Brain microvascular endothelial cell (primary cell): ENCODE measurements at regions not wholly inside any gene's neighbourhood (a gene's known extent, or its start where the extent isn't known, plus 50 kb on each side); places are given as distances from the start of the nearest gene placed in this dataset.
"Not testable (repeated sequence)": the region's sequence is repeated elsewhere in the genome, so short reads cannot be mapped to it uniquely, and the experiment has no call there.

Experiments used
- DNase-seq: peaks from one replicate; pipeline ENCODE4 v3.0.0-alpha.2; 2020
- H3K27ac ChIP-seq: fragments of 250-450 bp; sonication (Bioruptor Pico); 2 replicates; pipeline ENCODE4 v1.5.1; 2020; ENCODE audit warnings: mild to moderate bottlenecking, moderate library complexity
- H3K27me3 ChIP-seq: fragments of 250-450 bp; sonication (Bioruptor Pico); replicated peaks from 2 replicates; pipeline ENCODE4 v1.5.1; 2020; ENCODE audit warnings: mild to moderate bottlenecking
- H3K36me3 ChIP-seq: fragments of 250-450 bp; sonication (Bioruptor Pico); replicated peaks from 2 replicates; pipeline ENCODE4 v1.5.1; 2020; ENCODE audit warnings: mild to moderate bottlenecking
- H3K4me3 ChIP-seq: 2 replicates; pipeline ENCODE4 v1.5.1; 2011; ENCODE audit warnings: low read depth, mild to moderate bottlenecking, control low read depth, low read length, moderate library complexity
- in situ Hi-C: cut with HindIII; loops from 2 replicates; pipeline ENCODE4 v1.10.0; 2017; ENCODE audit warnings: low sequenced_read_pairs, low pct_ligation_motif_present
- TF ChIP-seq, protein P1 (sequence below): IDR thresholded peaks from 2 replicates; pipeline ENCODE4 v1.5.1; 2011; ENCODE audit warnings: low read depth, mild to moderate bottlenecking, moderate library complexity, low read length, control low read depth, inconsistent platforms; ENCODE audit errors: missing control alignments

DNA sequence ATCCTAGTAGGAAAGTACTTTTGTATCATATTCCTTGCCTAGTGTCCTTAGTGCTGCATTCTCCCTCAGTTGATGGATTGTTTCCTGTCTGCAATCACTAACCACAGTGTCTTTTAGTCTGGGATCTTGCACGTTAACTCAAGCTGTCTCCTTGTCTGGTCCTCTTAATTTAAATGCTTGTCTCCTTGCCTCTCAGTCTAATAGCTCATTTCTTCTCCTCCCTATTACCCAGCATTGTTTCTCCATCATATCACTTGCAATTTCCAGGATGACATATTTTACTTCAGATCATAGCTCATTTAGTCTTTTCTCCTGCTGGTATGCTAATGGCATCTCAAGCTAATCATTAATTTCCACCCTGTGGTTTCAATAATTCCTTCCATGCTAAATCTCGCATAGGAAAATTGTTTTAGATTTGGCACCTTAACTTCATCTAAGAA is 2052.0 kb upstream of the C9orf72 start:
- Histone ChIP-seq H3K36me3 (no peaks in the 10 kb centered on the region), H3K27ac (no peak overlapping the region), H3K27me3 (no peaks in the 10 kb centered on the region), H3K4me3 (no peak overlapping the region)
- TF ChIP-seq, protein P1, sequence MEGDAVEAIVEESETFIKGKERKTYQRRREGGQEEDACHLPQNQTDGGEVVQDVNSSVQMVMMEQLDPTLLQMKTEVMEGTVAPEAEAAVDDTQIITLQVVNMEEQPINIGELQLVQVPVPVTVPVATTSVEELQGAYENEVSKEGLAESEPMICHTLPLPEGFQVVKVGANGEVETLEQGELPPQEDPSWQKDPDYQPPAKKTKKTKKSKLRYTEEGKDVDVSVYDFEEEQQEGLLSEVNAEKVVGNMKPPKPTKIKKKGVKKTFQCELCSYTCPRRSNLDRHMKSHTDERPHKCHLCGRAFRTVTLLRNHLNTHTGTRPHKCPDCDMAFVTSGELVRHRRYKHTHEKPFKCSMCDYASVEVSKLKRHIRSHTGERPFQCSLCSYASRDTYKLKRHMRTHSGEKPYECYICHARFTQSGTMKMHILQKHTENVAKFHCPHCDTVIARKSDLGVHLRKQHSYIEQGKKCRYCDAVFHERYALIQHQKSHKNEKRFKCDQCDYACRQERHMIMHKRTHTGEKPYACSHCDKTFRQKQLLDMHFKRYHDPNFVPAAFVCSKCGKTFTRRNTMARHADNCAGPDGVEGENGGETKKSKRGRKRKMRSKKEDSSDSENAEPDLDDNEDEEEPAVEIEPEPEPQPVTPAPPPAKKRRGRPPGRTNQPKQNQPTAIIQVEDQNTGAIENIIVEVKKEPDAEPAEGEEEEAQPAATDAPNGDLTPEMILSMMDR = no peak
- in situ Hi-C loops = no loop called here
- DNase-seq = no peak

DNA sequence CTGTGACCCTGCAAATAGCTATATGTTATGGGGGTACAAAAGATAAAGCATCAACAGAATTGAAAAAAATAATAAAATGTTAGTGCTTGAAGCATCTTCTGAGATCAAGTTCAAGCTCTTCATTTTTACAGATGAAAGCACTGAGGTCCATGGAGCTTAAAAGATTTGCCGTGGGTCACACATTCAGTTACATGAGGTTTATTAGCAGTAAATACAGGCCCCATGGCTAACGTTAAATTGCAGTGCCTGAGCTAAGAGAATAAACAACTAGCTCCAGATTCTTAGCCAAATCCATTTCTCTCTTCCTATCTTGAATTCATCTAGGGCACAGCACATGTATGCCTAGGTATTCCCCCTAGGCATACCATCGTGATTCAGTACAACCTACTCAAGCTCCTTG is 2052.7 kb upstream of the C9orf72 start:
- no peaks in the 10 kb centered on the region for H3K36me3 ChIP-seq
- no peak overlapping the region for H3K4me3 ChIP-seq
- no peaks in the 10 kb centered on the region for H3K27me3 ChIP-seq
- TF ChIP-seq, protein P1 = no peak
- DNase-seq = no peak
- in situ Hi-C loops = no loop called here
- no peak overlapping the region for H3K27ac ChIP-seq

DNA sequence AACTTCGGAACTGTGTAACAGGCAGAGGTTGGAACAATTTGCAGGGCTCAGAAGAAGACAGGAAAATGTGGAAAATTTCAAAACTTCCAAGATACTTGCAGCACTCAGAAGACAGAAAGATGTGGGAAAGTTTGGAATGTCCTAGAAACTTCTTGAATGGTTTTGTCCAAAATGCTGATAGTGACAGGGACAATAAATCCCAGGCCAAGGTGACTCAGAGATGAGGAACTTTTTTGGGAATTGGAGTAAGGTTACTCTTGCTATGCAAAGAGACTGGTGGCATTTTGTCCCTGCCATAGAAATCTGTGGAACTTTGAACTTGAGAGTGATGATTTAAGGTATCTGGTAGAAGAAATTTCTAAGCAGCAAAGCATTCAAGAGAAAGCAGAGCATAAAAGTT is 2055.6 kb upstream of the C9orf72 start:
- H3K36me3 ChIP-seq, DNase-seq, in situ Hi-C loops, H3K27ac ChIP-seq, H3K4me3 ChIP-seq, H3K27me3 ChIP-seq: not testable (repeated sequence)

GRCh38 chr9:29637471-29638237 is 2064.4 kb upstream of the C9orf72 start:
- no peaks in the 10 kb centered on the region for H3K27me3 ChIP-seq
- TF ChIP-seq, protein P1 = no peak
- no peak overlapping the region for H3K27ac ChIP-seq
- in situ Hi-C loops = no loop called here
- H3K4me3 ChIP-seq = no peak overlapping the region
- DNase-seq = no peak
- no peaks in the 10 kb centered on the region for H3K36me3 ChIP-seq

- TF ChIP-seq, protein P1 = no peak
- in situ Hi-C loops = no loop called here
- no peak for DNase-seq
- Histone ChIP-seq H3K27me3 (no peaks in the 10 kb centered on the region), H3K27ac (no peak overlapping the region), H3K36me3 (no peaks in the 10 kb centered on the region), H3K4me3 (no peak overlapping the region)
Observed at GRCh38 chr9:29640507-29640906, 2067.2 kb upstream of the C9orf72 start.

GRCh38 chr9:29644514-29644913 is 2071.2 kb upstream of the C9orf72 start:
- no peak for DNase-seq

More at GRCh38 chr9:29644514-29644913, 2071.2 kb upstream of the C9orf72 start:
- no peaks in the 10 kb centered on the region for H3K27me3 ChIP-seq
- in situ Hi-C loops = no loop called here
- H3K27ac ChIP-seq = no peak overlapping the region
- no peaks in the 10 kb centered on the region for H3K36me3 ChIP-seq
- TF ChIP-seq, protein P1 = no peak
- no peak overlapping the region for H3K4me3 ChIP-seq
